ENCODE measurements at regions not wholly inside any gene's neighbourhood (a gene's known extent, or its start where the extent isn't known, plus 50 kb on each side); places are given as distances from the start of the nearest gene placed in this dataset.

DNA sequence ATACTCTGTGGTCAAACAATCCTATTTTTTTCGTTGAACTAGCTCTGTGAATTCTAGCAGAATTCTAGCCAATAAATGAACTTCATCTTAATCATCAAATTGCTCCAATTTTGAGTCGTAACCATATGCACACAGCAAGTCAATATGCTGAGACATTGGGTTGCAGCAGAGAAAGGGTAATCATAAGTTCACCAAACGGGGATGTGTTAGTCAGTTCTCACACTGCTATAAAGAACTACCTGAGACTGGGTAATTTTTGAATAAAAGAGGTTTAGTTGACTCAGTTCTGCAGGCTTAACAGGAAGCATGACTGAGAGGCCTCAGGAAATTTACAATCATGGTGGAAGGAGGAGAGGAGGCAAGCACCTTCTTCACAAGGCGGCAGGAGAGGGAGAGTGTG, 67.7 kb upstream of the ABCC4 start:
- TF ChIP-seq CTCF (IDR thresholded peaks at IDR 0.05; ENCODE audit: insufficient read depth, low read depth, low read length) (no peak), EZH2 (IDR thresholded peaks at IDR 0.05; ENCODE audit: insufficient read depth, low read length) (no peak)
